ENCODE measurements at regions not wholly inside any gene's neighbourhood (a gene's known extent, or its start where the extent isn't known, plus 50 kb on each side); places are given as distances from the start of the nearest gene placed in this dataset.
A peak's percentile ranks its signal among the peaks of the same experiment; 100 is the strongest.

DNA sequence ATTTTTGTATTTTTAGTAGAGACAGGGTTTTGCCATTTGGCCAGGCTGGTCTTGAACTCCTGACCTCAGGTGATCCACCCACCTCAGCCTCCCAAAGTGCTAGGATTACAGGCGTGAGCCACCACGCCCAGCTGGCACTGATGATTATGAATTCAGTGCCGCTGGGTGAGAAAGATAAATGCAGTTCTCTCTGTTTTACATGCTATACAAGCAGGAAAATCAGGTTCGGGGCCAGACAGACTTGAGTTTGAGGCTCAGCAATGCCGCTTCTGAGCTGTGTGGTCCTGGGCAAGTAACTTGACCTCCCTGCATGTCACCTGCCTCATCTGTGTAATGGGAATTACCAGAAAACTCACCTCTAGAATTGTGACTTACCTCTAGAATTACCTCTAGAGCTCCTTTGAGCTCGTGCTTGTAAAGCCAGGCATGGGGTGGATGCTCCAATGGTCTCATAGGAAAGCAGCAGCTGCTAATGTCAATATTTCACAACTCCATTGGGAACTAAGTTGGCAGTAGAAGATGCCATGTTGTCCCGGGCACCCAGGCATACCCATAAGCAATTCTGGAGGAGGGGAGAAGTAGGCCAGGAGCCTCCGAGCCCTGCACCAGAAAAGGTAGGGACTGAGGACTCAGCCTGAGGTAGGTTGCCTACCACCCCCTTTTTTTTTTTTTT is 119.8 kb upstream of the SLC25A33 start:
- DNase-seq (ENCODE audit: low read depth), result no peak
- TF ChIP-seq, protein P1, sequence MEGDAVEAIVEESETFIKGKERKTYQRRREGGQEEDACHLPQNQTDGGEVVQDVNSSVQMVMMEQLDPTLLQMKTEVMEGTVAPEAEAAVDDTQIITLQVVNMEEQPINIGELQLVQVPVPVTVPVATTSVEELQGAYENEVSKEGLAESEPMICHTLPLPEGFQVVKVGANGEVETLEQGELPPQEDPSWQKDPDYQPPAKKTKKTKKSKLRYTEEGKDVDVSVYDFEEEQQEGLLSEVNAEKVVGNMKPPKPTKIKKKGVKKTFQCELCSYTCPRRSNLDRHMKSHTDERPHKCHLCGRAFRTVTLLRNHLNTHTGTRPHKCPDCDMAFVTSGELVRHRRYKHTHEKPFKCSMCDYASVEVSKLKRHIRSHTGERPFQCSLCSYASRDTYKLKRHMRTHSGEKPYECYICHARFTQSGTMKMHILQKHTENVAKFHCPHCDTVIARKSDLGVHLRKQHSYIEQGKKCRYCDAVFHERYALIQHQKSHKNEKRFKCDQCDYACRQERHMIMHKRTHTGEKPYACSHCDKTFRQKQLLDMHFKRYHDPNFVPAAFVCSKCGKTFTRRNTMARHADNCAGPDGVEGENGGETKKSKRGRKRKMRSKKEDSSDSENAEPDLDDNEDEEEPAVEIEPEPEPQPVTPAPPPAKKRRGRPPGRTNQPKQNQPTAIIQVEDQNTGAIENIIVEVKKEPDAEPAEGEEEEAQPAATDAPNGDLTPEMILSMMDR (IDR thresholded peaks at IDR 0.05; ENCODE audit: insufficient read depth, low read depth, low read length), result no peak
- H3K4me3 ChIP-seq (ENCODE audit: low read depth, low read length), result no peak overlapping the region

DNA sequence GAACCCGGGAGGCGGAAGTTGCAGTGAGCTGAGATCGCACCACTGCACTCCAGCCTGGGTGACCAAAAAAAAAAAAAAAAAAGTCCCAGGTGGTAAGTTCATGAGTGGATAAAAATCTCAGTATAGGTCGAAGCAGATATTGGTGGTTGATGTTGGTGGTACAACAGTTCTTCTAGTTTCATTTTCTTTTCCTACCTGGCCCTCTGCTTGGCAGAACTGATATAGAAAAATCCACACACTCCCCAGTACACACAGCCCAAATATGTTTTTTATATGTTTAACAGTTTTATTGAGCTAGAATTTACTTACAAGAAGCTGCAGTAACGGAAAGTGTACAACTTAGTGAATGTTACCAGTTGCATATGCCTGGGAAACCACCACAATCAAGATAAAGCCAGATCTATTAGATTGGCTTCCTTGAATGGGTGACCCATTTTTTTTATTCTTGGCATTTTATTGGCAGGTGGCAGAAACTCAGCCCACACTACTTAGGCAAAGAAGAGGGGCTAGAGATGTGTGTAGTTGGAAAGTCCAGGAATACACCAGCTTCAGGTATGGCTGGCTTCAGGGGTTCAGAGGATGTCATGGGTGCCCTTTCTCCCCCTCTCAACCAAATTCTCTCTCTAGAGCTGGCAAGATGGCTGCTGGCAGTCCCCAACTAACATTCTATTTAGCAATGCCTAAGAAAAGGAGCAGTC is 118.3 kb upstream of the SLC25A33 start:
- TF ChIP-seq, protein P1 (IDR thresholded peaks at IDR 0.05; ENCODE audit: insufficient read depth, low read depth, low read length), result no peak
- no peak for DNase-seq (ENCODE audit: low read depth)
- H3K4me3 ChIP-seq (ENCODE audit: low read depth, low read length), result no peak overlapping the region

DNA sequence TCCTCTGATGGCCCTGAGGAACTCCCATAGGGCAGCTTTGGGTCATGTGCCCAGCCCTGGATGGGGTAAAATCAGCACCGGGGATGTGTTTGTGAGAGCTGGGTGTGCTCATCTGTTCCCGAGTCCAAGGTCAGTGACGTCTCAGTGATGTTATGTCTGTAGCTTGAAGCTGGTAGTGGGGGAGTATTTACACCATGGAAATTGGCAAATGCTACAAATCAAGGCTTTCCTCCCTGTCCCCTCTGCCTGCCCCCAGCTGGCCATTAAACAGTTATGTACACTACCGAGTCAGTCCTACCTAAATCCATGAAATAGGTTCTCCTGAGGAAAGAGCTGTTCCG is 117.8 kb upstream of the SLC25A33 start:
- TF ChIP-seq, protein P1 (IDR thresholded peaks at IDR 0.05; ENCODE audit: insufficient read depth, low read depth, low read length), result no peak
- DNase-seq (ENCODE audit: low read depth), result peak; percentile 48
- no peak overlapping the region for H3K4me3 ChIP-seq (ENCODE audit: low read depth, low read length)

DNA sequence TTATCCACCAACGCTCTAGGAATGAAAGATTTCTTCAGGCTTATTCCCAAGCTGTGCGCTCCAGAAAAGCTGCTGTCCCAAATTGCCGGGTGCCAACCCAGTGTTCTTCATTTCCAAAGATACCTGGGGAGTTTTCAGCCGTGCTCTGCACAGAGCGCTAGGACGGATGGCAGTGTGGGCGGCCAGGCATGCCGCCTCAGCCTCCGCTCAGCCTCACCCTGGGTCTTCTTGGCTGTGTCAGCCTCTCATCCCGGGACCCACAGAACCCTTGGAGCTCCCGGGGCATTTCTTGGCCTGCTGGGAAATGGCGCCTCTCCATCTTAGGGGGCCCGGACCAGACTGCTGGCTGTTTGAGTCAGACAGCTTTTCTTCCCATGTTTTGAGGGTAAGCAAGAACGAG is 116.9 kb upstream of the SLC25A33 start:
- H3K4me3 ChIP-seq (ENCODE audit: low read depth, low read length), result no peak overlapping the region
- no peak for DNase-seq (ENCODE audit: low read depth)
- TF ChIP-seq, protein P1 (IDR thresholded peaks at IDR 0.05; ENCODE audit: insufficient read depth, low read depth, low read length), result no peak

DNA sequence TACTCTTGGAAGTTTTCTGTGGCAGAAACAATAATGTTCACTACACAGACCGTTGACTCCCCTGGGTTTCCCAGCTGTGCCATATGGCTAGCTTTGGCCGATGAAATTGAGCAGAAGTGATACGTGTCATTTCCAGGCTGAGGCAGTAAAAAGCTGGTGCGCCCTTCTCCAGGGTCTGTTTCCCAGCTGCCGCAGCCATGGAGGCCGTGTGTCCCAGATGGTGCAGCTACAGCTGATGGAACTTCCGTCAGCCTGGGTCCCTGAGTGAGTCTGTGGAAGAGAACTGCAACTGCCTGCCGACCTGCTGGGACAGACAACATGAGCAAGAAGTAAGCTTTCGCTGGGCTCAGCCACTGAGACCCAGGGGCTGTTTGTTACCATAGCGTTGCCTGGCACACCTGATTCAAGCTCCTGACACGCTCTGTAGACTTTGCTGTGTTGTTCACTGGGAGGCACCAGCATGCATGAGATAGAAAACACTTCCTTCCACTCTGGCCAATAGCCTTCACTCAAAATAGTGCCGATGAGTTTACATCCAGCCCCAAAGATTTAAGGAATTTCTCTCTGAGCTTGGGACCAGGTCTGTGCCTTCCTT is 116.3 kb upstream of the SLC25A33 start:
- H3K4me3 ChIP-seq (ENCODE audit: low read depth, low read length), result no peak overlapping the region
- TF ChIP-seq, protein P1 (IDR thresholded peaks at IDR 0.05; ENCODE audit: insufficient read depth, low read depth, low read length), result no peak
- no peak for DNase-seq (ENCODE audit: low read depth)

DNA sequence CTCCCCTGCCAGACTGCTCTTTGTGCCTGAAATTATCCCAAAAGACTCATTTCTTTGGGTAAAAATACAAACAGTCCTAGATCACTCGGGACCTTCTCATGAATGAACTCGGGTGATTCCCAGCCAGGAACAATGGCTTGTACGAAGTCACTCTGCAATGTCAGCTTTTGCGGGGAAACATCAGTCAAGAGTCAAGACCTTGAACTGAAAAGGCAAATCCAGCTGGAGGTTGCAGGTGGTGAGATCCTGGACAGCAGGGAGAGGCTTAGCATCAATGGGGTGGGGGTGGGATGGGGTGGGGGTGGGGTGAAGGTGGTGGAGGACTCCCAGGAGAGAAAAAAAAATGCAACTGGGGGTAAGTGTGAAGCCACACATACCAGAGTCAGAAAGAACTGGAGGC is 115.0 kb upstream of the SLC25A33 start:
- H3K4me3 ChIP-seq (ENCODE audit: low read depth, low read length), result no peak overlapping the region
- TF ChIP-seq, protein P1 (IDR thresholded peaks at IDR 0.05; ENCODE audit: insufficient read depth, low read depth, low read length), result no peak
- DNase-seq (ENCODE audit: low read depth), result no peak

Measured in fibroblast of villous mesenchyme (primary cell).